ENCODE measurements at regions not wholly inside any gene's neighbourhood (a gene's known extent, or its start where the extent isn't known, plus 50 kb on each side); places are given as distances from the start of the nearest gene placed in this dataset.
A peak's percentile ranks its signal among the peaks of the same experiment; 100 is the strongest.

DNA sequence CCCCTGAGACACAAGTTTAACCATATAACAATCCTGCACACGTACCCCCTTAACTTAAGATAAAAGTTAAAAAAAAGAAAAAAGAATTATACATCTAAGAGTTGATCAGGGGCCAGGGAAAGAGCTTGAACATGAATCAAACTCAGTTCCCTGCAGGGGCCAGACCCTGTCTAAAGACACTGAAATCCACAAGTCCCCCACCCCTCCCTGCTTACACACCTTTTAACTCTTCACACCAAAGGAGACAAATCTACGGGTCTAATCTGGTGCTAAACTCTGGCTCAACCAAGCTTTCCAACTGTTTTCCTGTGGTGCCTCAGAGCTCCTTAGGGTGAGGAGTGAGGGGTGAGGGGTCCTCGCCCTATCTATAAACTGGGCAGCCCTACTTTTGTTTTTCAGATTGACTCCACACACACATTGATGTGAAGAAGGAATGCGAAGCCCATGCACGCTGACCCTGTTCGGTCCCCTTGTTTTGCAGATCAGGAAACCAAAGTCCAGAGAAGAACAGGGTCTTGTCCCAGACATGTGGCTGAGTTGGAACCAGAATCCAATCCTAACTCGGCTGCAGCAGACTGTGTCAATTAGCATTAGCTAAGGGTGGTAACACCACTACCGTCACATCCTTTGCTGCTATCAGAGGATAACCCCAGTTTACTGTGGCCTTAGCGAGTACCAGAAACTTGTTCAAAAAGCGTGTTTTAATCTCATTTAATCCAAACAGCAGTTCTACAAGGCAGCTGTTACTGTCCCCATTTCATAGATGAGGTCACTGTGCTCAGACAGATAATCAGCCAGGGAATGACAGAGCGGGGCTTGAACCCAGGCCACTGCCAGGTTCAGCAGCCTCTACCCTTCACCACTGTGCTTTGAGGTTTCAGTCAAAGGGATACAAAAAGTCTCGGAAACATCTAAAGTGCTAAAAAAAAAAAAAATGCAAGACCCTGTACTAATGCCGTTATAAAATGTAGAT, 145.2 kb upstream of the SYT13 start:
- Histone ChIP-seq H3K27me3 (no peaks in the 10 kb centered on the region), H3K9me3 (no peaks in the 10 kb centered on the region), H3K27ac (no peak overlapping the region), H3K4me3 (no peak overlapping the region), H3K36me3 (no peaks in the 10 kb centered on the region), H3K4me1 (no peaks in the 10 kb centered on the region)
- intact Hi-C loops (cut with DNase I) = no loop called here
- DNase-seq (ENCODE audit: low spot score in 2 of 2) = no peak
- TF ChIP-seq CTCF (IDR thresholded peaks at IDR 0.05) = no peak

DNA sequence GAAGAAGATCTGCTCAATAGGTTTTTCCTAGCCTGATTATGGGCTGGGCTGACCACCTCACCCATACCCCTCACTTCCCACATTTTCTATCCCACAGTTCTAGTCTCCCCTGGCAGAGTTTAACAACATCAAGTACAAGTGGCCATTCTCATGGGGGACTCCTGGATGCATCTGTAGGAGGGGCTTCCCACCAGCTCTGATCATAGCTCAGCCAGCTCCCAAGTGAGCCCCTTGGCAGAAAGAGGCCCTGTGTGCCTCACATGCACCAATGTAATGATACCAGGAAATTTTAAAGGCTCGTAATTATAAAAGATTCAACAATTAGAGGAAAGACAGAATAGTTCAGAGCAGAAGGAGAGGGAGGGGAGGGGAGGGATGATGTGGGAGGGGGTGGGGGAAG, 144.2 kb upstream of the SYT13 start:
- H3K27me3 ChIP-seq = no peaks in the 10 kb centered on the region
- no peak overlapping the region for H3K27ac ChIP-seq
- peaks cover 1 to 3% of the 10 kb centered on the region in 2 donors for H3K4me1 ChIP-seq
- no peak overlapping the region for H3K4me3 ChIP-seq
- no peaks in the 10 kb centered on the region for H3K36me3 ChIP-seq
- H3K9me3 ChIP-seq = no peaks in the 10 kb centered on the region
- no peak for TF ChIP-seq CTCF (IDR thresholded peaks at IDR 0.05)
- intact Hi-C loops (cut with DNase I) = no loop called here
- DNase-seq (ENCODE audit: low spot score in 2 of 2) = no peak

DNA sequence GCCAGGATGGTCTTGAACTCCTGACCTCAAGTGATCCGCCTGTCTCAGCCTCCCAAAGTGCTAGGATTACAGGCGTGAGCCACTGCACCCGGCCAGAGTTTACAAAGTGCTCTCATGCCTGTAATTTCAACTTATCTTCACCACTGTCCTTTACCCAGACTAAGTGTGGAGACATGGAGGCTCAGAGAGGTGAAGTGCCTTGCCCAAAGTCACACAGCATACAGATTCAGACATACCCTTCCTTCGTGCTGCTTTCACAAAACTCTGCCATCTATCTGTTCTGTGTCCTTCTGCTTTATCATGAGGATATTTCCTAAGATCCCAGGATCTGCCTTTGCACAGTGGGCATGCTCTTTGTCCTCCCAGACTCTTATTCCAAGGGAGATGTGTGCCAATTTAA, 143.6 kb upstream of the SYT13 start:
- Histone ChIP-seq H3K4me3 (no peak overlapping the region), H3K4me1 (peaks cover 8 to 10% of the 10 kb centered on the region in 2 donors), H3K27ac (no peak overlapping the region), H3K36me3 (no peaks in the 10 kb centered on the region), H3K9me3 (no peaks in the 10 kb centered on the region), H3K27me3 (no peaks in the 10 kb centered on the region)
- intact Hi-C loops (cut with DNase I) = no loop called here
- no peak for TF ChIP-seq CTCF (IDR thresholded peaks at IDR 0.05)
- no peak for DNase-seq (ENCODE audit: low spot score in 2 of 2)

- intact Hi-C loops (cut with DNase I) = no loop called here
- no peaks in the 10 kb centered on the region for H3K9me3 ChIP-seq
- no peak overlapping the region for H3K4me3 ChIP-seq
- H3K4me1 ChIP-seq = peaks cover 9 to 18% of the 10 kb centered on the region in 2 donors
- no peak for TF ChIP-seq CTCF (IDR thresholded peaks at IDR 0.05)
- DNase-seq (ENCODE audit: low spot score in 2 of 2) = no peak
- H3K36me3 ChIP-seq = no peaks in the 10 kb centered on the region
- H3K27me3 ChIP-seq = no peaks in the 10 kb centered on the region
- no peak overlapping the region for H3K27ac ChIP-seq
Observed at GRCh38 chr11:45428541-45429230, 142.5 kb upstream of the SYT13 start.

GRCh38 chr11:45428116-45428515, 142.0 kb upstream of the SYT13 start:
- TF ChIP-seq CTCF (IDR thresholded peaks at IDR 0.05) = no peak
- Histone ChIP-seq H3K36me3 (no peaks in the 10 kb centered on the region), H3K27me3 (no peaks in the 10 kb centered on the region), H3K4me1 (peaks cover 10 to 23% of the 10 kb centered on the region in 2 donors), H3K27ac (no peak overlapping the region), H3K9me3 (no peaks in the 10 kb centered on the region), H3K4me3 (no peak overlapping the region)
- intact Hi-C loops (cut with DNase I) = no loop called here
- peak in 1 of 2 donors; percentile 37 for DNase-seq (ENCODE audit: low spot score in 2 of 2)

Data from ascending aorta (tissue), 2 donors.